ENCODE measurements at regions not wholly inside any gene's neighbourhood (a gene's known extent, or its start where the extent isn't known, plus 50 kb on each side); places are given as distances from the start of the nearest gene placed in this dataset.

GRCh38 chr4:144465546-144465945 lies 180.4 kb upstream of the HHIP start:
- no peak for DNase-seq

DNA sequence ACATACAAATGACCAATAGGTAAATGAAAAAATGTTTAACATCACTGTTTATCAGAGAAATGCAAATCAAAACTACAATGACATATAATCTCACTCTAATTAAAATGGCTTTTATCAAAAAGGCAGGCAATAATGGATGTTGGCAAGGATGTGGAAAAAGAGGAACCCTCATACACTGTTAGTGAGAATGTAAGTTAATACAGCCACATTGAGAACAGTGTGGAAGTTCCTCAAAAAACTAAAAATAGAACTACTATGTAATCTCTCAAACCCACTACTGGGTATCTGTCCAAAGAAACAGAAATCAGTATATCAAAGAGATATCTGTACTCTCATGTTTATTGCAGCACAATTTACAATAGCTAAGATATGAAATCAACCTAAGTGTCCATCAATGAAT lies 165.9 kb upstream of the HHIP start:
- DNase-seq, result no peak

DNA sequence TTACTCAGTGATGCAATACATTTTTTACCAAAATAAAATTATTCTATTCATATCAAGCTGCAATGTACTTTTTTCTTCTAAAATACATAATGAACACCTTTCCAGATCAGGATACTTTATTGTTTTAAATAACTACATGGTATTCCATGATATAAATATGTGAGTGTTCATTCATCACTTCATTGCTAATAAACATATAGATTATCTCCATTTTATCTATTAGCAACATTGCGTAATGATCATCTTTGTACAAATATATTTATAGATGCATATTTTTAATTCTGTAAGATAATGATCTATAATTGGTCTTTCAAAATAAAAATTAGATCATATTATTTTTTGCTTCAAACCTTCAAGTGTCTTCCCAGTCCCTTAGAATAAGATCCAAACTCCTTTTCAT lies 156.1 kb upstream of the HHIP start:
- DNase-seq, result no peak

GRCh38 chr4:144494280-144494679 lies 151.7 kb upstream of the HHIP start:
- DNase-seq, result no peak

GRCh38 chr4:144495944-144496343 lies 150.0 kb upstream of the HHIP start:
- DNase-seq, result no peak

GRCh38 chr4:144499777-144500176 lies 146.2 kb upstream of the HHIP start:
- no peak for DNase-seq

- DNase-seq, result no peak
Measured at GRCh38 chr4:144501231-144501780, 144.7 kb upstream of the HHIP start.

DNA sequence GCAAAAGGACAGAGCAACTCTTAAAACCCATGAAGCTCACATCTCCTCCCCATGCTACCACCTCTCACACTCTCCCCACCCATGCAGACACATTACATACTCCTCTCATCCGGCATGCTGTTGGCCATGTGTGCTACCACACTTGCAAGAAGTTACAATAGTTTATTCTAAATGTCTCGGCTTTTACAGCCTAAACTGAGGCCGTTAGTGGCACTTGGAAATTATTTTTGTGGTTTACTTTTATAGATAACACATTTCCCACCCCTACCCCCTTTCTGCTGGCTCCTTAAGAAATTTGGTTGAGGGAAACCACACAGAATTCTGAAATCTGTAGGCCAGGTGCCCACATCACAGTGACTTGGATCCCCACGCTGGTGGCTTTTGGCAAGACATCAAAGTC lies 141.1 kb upstream of the HHIP start:
- DNase-seq, result no peak

- DNase-seq, result no peak
Measured at GRCh38 chr4:144507311-144508101, 138.4 kb upstream of the HHIP start.

DNA sequence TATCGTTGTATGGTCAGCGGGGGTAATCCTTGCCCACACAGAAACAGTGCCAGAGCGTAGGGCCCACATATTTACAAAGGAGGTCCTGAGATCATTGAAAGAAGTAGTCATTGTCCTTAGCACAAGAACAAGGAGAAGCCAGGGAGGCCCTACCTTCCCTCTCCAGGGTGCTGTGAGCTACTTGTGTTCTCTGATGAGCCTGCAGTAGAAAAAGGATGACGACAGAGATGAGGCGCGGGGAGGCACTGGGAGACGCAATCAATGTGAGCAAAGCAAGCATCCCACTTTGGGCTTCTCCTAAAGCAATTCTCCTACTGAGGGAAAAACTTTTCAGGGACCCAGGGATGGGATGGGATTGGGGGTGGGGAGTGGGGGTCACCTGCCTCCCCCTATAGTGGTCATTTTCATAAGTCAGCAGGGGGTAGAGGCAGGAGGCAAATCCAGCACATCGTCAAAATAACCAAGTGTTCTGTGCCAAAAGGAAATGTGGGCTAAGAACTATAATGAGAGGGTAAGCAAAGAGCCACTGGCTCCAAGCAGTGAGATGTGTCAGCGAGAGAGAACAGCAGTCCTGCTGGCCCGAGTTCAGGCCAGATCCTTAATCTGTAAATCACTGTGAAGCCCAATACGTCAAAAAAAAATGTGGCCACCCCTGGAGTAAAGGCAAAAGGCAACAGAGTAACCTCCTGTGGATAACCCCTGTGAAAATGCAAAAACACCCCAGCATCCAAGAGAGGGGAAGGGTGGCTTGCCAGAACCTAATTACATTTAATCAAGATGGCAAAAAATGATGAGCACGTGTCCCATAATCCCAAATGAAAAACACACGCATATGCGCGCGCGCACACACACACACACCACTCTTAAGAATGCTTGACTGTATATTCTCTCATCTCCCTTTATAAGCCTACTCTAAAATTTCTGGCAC lies 136.6 kb upstream of the HHIP start:
- no peak for DNase-seq

GRCh38 chr4:144514736-144515135 lies 131.2 kb upstream of the HHIP start:
- DNase-seq, result no peak

GRCh38 chr4:144518181-144518895 lies 127.6 kb upstream of the HHIP start:
- no peak for DNase-seq

DNA sequence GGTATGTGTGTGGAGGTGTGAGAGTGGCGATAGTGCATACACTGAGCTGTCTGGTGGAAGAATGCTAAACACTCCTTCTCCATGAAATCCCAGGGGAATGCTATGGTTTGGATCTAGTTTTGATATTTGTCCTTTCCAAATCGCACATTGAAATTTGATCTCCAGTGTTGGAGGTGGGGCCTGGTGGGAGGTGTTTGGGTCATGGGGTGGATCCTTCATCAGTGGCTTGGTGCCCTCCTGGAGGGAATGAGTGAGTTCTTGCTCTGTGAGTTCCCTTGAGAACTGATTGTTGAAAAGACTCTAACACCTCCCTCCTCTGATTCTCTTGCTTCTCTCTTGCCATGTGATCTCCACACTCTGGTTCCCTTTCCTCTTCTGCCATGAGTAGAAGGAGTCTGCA lies 114.1 kb upstream of the HHIP start:
- DNase-seq, result no peak

DNA sequence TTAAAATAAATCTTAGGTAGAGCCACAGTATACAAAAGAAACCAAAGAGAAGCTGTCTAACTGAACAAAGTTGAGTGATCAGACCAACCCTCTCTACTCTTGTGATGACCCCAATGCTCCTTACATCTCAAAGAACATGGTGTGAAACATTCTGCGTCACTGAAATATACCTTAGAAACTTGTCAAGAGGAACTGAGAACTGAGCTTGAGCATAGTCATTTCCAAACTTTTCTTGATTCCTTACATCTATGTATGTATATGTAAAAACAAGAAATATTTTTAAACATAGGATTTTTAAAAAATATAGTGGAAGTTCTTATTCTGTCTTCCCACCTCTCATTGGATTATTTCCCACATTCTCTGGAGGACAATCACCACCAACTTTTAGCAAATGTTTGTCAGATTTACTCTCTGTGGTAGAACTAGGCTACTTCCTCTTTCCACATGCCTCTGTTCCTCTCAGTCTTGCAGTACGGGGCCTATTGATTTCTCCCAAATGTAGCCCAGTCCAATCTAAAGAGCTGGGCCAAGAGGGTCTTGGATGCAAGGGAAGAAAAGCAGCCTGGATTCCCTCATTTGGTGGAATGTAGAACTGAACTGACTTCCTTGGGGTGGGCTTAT lies 98.2 kb upstream of the HHIP start:
- DNase-seq, result no peak

- DNase-seq, result no peak
Measured at GRCh38 chr4:144556636-144557035, 89.3 kb upstream of the HHIP start.

DNA sequence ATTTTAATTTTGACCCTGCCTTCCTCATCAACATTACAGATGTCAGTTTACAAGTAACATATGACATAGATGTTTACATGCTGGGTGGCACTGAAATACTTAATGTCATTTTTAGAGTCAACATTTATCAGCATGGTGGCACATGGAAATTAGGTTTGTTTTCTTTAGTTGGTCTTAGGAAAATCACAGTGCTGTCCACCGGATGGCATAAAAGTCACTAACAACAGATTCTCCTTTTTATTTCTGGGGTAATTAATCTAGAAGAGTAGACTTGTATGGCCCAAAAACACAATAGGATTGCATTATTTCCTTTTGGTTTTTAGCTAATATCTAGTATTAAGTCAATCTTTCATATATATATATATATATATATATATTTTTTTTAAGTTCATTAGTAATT lies 88.6 kb upstream of the HHIP start:
- no peak for DNase-seq

GRCh38 chr4:144562019-144562705 lies 83.8 kb upstream of the HHIP start:
- no peak for DNase-seq

DNA sequence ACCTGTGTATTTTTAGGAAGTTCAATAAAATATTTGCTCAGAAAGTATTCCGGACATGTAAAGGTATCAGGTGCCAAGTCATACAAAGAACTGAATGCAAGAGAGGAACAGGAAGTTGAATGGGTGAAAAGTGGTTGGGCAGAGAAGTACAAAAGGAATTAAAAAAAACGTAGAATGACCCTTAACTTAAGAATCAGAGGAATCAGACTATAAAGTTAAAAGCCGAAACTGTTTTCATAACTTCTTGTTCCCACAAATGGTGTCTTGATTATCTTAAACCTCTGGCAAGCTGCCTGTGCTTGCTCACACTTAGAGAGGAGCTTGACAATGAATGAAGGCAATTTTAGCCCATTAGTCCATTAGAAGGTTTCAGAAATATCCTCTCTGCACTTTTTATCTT lies 81.6 kb upstream of the HHIP start:
- DNase-seq, result no peak

GRCh38 chr4:144565527-144566195 lies 80.3 kb upstream of the HHIP start:
- DNase-seq, result no peak

- no peak for DNase-seq
Measured at GRCh38 chr4:144572660-144573059, 73.3 kb upstream of the HHIP start.

DNA sequence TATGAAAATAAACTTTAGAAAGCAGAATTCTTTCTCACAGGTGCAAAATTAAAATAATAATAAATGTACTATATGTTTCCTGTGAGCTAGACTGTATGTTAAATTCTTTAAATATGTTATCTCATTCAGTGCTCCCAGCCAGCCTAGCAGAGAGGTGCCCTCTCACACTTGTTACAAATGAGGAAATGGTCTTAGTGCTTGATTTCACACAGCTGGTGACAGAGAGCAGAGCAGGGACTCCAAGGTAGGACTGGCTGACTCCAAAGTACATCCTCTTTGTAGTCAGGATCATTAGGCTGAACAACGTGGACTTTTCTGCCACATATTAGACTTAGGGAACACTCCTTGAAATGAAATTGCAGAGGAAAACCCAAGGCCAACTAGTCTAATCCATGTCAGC lies 72.0 kb upstream of the HHIP start:
- DNase-seq, result no peak
